ENCODE measurements at regions not wholly inside any gene's neighbourhood (a gene's known extent, or its start where the extent isn't known, plus 50 kb on each side); places are given as distances from the start of the nearest gene placed in this dataset.

DNA sequence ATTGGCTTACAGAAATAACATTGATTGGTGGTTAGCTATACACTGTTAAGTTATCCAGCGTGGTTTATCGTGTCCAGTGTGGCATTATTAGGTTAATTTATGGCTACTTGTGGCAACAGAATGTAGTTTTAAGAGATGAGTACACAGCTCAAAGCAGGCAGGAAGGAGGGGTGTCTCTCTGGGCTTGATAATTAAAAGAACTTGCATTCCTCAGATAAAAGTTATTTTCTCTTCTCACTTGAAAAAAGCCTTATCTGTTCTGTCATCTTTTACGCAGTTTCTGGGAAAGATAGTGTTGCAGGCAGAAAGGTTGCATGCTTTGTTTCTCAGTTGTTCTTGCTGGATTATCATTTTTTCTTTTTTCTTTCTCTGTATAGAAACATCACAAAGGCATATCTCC lies 154.4 kb upstream of the COL3A1 start:
- TF ChIP-seq GATA3 (IDR thresholded peaks at IDR 0.05; ENCODE audit: low read depth, low read length), result no peak
- no peak for TF ChIP-seq GATA2 (IDR thresholded peaks at IDR 0.05; ENCODE audit: low read depth, low read length)
